ENCODE measurements at regions not wholly inside any gene's neighbourhood (a gene's known extent, or its start where the extent isn't known, plus 50 kb on each side); places are given as distances from the start of the nearest gene placed in this dataset.

- TF ChIP-seq, protein P1, sequence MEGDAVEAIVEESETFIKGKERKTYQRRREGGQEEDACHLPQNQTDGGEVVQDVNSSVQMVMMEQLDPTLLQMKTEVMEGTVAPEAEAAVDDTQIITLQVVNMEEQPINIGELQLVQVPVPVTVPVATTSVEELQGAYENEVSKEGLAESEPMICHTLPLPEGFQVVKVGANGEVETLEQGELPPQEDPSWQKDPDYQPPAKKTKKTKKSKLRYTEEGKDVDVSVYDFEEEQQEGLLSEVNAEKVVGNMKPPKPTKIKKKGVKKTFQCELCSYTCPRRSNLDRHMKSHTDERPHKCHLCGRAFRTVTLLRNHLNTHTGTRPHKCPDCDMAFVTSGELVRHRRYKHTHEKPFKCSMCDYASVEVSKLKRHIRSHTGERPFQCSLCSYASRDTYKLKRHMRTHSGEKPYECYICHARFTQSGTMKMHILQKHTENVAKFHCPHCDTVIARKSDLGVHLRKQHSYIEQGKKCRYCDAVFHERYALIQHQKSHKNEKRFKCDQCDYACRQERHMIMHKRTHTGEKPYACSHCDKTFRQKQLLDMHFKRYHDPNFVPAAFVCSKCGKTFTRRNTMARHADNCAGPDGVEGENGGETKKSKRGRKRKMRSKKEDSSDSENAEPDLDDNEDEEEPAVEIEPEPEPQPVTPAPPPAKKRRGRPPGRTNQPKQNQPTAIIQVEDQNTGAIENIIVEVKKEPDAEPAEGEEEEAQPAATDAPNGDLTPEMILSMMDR (IDR thresholded peaks at IDR 0.05 in 4 of 5, conservative IDR thresholded peaks at IDR 0.05 in 1 of 5), result no peak
- no peak for TF ChIP-seq POLR2A (IDR thresholded peaks at IDR 0.05)
These were observed 153.3 kb upstream of the VSTM2B start for GRCh38 chr19:29372461-29372860.

Data from gastrocnemius medialis (tissue), 4 donors.